Left lung (tissue), 4 donors: ENCODE measurements at regions not wholly inside any gene's neighbourhood (a gene's known extent, or its start where the extent isn't known, plus 50 kb on each side); places are given as distances from the start of the nearest gene placed in this dataset.

Experiments
- ATAC-seq: fragments of 200-7000 bp; cut with Tn5 transposase; one replicate; pipeline ENCODE4 v1.9.1; 2020; ENCODE audit warnings: moderate library complexity
- DNase-seq, 4 donors: peaks; one replicate each; pipeline ENCODE4 v3.0.0-alpha.2; 2013 to 2020
- H3K27ac ChIP-seq, 2 donors: fragments of 200-600 bp; sonication (generic) in 1 of 2; one replicate each; pipeline versions ENCODE4 v1.5.0 to v1.8.0; 2020 to 2021
- H3K27me3 ChIP-seq, 2 donors: fragments of 200-600 bp; sonication (generic) in 1 of 2; one replicate each; pipeline versions ENCODE4 v1.5.0 to v1.8.0; 2020 to 2021
- H3K36me3 ChIP-seq, 2 donors: fragments of 200-600 bp; sonication (generic) in 1 of 2; one replicate each; pipeline versions ENCODE4 v1.5.0 to v1.8.0; 2020 to 2021
- H3K4me1 ChIP-seq, 2 donors: fragments of 200-600 bp; one replicate each; pipeline ENCODE4 v1.8.0; 2021
- H3K4me3 ChIP-seq, 2 donors: fragments of 200-600 bp; sonication (generic) in 1 of 2; one replicate each; pipeline versions ENCODE4 v1.5.0 to v1.8.0; 2020 to 2021; ENCODE audit warnings: mild to moderate bottlenecking in 1 of 2
- H3K9me3 ChIP-seq, 2 donors: fragments of 200-600 bp; sonication (generic) in 1 of 2; one replicate each; pipeline versions ENCODE4 v1.5.0 to v1.8.0; 2020 to 2021
- intact Hi-C, 2 donors: fragments of 100-400 bp; cut with DNase I; formaldehyde crosslinking; loops; one replicate each; pipeline versions ENCODE4 v1.11.2 to v1.14.2; 2022
- TF ChIP-seq, protein P1 (sequence below), 2 donors: fragments of 200-600 bp; sonication (generic) in 1 of 2; IDR thresholded peaks; one replicate each; pipeline versions ENCODE4 v1.5.0 to v1.8.0; 2021; ENCODE audit warnings: antibody characterized with exemption in 2 of 2
- donor health status: DM: no; HTN: yes; CAD: no.
- donor health status: DM: no; HTN: no; CAD: no.

DNA sequence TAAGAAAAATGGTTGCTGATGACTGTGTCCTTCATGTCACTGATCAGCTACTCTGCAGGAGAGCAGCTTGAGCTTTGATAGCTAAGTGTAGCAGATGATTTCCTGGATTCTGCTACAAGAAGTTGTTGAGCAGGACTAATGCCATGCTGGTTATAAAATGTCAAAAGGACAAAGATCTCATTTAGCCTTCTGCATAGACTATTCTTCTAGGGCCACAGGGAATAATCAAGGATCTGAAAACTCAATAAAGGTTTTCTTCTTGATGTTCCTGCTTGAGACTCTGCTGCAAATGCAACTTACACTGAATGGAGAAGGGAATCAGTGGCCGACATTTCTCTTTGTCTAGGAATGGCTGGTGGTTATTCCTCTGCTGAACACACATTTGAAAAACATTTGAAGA, 360.3 kb upstream of the PTCHD4 start:
- no peak overlapping the region for H3K27ac ChIP-seq
- ATAC-seq (no peak), DNase-seq (no peak)
- H3K36me3 ChIP-seq = no peaks in the 10 kb centered on the region
- H3K27me3 ChIP-seq = no peaks in the 10 kb centered on the region
- TF ChIP-seq, protein P1, sequence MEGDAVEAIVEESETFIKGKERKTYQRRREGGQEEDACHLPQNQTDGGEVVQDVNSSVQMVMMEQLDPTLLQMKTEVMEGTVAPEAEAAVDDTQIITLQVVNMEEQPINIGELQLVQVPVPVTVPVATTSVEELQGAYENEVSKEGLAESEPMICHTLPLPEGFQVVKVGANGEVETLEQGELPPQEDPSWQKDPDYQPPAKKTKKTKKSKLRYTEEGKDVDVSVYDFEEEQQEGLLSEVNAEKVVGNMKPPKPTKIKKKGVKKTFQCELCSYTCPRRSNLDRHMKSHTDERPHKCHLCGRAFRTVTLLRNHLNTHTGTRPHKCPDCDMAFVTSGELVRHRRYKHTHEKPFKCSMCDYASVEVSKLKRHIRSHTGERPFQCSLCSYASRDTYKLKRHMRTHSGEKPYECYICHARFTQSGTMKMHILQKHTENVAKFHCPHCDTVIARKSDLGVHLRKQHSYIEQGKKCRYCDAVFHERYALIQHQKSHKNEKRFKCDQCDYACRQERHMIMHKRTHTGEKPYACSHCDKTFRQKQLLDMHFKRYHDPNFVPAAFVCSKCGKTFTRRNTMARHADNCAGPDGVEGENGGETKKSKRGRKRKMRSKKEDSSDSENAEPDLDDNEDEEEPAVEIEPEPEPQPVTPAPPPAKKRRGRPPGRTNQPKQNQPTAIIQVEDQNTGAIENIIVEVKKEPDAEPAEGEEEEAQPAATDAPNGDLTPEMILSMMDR (IDR thresholded peaks at IDR 0.05) = no peak
- no peaks in the 10 kb centered on the region for H3K9me3 ChIP-seq
- no peak overlapping the region for H3K4me3 ChIP-seq
- intact Hi-C loops = no loop called here
- no peaks in the 10 kb centered on the region for H3K4me1 ChIP-seq

DNA sequence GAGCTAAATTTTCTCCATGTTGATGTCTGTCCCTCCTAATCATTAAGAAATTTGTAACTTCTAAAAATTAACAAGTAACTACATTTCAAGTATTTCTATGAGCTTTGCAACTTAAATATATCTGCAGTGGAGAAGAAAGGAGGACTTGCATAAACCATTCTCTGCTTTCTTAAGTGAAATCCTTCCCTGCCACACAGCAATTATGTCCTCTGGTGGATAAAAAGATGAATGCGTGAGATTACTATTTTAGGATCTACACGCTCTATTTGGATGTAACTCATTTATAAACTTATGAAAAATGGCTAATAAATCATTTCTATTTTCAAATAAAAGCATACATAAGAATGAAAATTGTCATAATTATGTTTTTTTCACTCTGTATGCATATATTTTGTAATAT, 338.0 kb upstream of the PTCHD4 start:
- H3K27ac ChIP-seq = no peak overlapping the region
- ATAC-seq = no peak
- intact Hi-C loops = no loop called here
- TF ChIP-seq, protein P1 (IDR thresholded peaks at IDR 0.05) = no peak
- peaks cover 0 to 25% of the 10 kb centered on the region in 2 donors for H3K9me3 ChIP-seq
- H3K36me3 ChIP-seq = no peaks in the 10 kb centered on the region
- no peak overlapping the region for H3K4me3 ChIP-seq
- no peak for DNase-seq
- no peaks in the 10 kb centered on the region for H3K27me3 ChIP-seq
- no peaks in the 10 kb centered on the region for H3K4me1 ChIP-seq

DNA sequence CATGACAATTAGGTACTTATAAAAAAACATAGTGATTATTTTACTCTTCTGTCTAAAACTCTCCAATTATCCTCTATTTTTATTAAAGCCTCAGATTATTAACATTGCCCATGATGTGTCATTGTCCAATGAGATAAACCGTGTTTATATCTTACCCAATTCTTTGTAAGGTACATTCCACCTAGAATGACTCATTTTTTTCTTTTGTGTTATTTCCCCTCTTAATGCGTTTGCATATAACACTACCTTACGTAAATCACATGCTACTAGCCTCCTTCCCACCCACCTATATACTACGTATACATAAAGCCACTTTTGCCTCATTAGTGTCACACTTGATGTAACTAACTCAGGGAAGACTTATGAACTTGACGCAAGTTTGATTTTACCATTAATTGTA, 336.3 kb upstream of the PTCHD4 start:
- ATAC-seq (no peak), DNase-seq (no peak)
- TF ChIP-seq, protein P1 (IDR thresholded peaks at IDR 0.05) = no peak
- Histone ChIP-seq H3K4me1 (no peaks in the 10 kb centered on the region), H3K4me3 (no peak overlapping the region), H3K9me3 (peaks cover 0 to 25% of the 10 kb centered on the region in 2 donors), H3K27ac (no peak overlapping the region), H3K36me3 (no peaks in the 10 kb centered on the region), H3K27me3 (no peaks in the 10 kb centered on the region)
- intact Hi-C loops = no loop called here

DNA sequence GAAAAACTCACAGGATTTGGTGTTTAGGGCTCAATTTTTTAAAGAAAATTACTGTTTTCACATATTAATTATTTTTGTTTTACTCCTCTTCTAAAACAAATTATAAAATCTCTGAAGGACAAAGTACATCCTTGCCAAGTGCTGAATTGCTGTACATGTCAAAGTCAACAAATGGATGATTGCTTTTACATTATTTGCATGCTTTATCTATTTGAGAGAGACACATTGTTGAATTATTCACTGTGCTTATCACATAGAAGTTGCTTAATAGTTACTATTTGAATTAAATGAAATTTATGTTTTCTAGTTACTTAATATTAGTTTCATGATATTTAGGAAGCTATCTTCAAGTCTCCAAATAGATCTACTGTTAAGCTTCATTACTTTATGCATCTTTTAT, 318.6 kb upstream of the PTCHD4 start:
- ATAC-seq = no peak
- no peaks in the 10 kb centered on the region for H3K27me3 ChIP-seq
- no peaks in the 10 kb centered on the region for H3K9me3 ChIP-seq
- intact Hi-C loops = no loop called here
- no peaks in the 10 kb centered on the region for H3K4me1 ChIP-seq
- TF ChIP-seq, protein P1 (IDR thresholded peaks at IDR 0.05) = no peak
- H3K27ac ChIP-seq = no peak overlapping the region
- no peaks in the 10 kb centered on the region for H3K36me3 ChIP-seq
- DNase-seq = no peak
- no peak overlapping the region for H3K4me3 ChIP-seq

DNA sequence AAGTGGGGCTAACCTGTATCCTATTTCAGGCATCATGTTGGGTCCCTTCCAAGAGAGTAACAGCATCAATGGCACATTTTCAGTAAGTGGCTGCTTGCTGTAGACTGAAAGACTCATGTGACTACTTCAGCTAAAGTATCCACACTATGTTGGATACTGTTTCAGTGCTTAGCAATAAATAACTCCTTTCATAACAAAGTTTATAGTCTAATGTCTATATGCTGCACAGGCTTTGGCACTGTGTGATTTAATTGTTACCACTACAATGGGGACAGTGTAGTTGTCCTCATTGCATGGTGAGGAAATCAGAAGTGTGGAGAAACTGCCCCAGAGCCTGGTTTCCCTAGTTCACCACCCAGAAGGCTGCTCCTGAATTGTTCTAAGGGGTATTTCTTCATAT, 318.0 kb upstream of the PTCHD4 start:
- H3K27me3 ChIP-seq = no peaks in the 10 kb centered on the region
- H3K4me3 ChIP-seq = no peak overlapping the region
- H3K9me3 ChIP-seq = no peaks in the 10 kb centered on the region
- H3K27ac ChIP-seq = no peak overlapping the region
- ATAC-seq = no peak
- no peak for DNase-seq
- no peaks in the 10 kb centered on the region for H3K36me3 ChIP-seq
- H3K4me1 ChIP-seq = no peaks in the 10 kb centered on the region
- TF ChIP-seq, protein P1 (IDR thresholded peaks at IDR 0.05) = no peak
- intact Hi-C loops = no loop called here
